Heart left ventricle (tissue), 13 donors: ENCODE measurements at regions not wholly inside any gene's neighbourhood (a gene's known extent, or its start where the extent isn't known, plus 50 kb on each side); places are given as distances from the start of the nearest gene placed in this dataset.

Experiments used
- CTCF ChIP-seq, 12 donors: fragments of 200-600 bp; sonication (generic) in 4 of 12; IDR thresholded peaks; one replicate each; pipeline versions ENCODE4 v1.5.0 to v1.8.0; 2018 to 2022; ENCODE audit warnings: antibody characterized with exemption in 12 of 12, mild to moderate bottlenecking in 5 of 12
- POLR2A ChIP-seq, 2 donors: fragments of 450-650 bp; IDR thresholded peaks; one replicate each; pipeline ENCODE4 v1.6.1; 2017; ENCODE audit warnings: antibody characterized with exemption in 2 of 2, mild to moderate bottlenecking in 2 of 2, moderate library complexity in 2 of 2
- donor health status: ischemic (EF 13 %, LVEDD 7.1; RV severe dilation, severe dysfunction).
- donor health status: DM: no; HTN: yes; CAD: no.
- donor health status: DM: no; HTN: no; CAD: no.
- donor health status: ischemic (EF 25% LVEDD 6.9; RV normal size, moderate dysfunction).
- donor health status: ischemic (EF 25% LVEDD 5.7; RV mildly dilated, moderate dysfunction).
- donor health status: ischemic (EF 35%, LVEDD 5.7; RV mildly dilated, moderate dysfunction).
- donor health status: nonischemic (EF 11% LVEDD 7.7; RV severe dilation, severe dysfunction).
- donor health status: DM: yes; HTN: yes; CAD: no.
- donor health status: PGD.
- donor health status: ischemic (EF 29% LVEDD 5.4; RV normal size, mild dysfunction).
- donor health status: nonischemic (EF 23%, LVEDD 6.1; RV moderate dilation, normal function).

GRCh38 chr15:60264566-60264965 is 133.2 kb downstream of the ANXA2 start:
- TF ChIP-seq CTCF (IDR thresholded peaks at IDR 0.05) = no peak
- TF ChIP-seq POLR2A (IDR thresholded peaks at IDR 0.05) = no peak
